Stimulated activated CD4-positive, alpha-beta T cell treated with anti-CD3 and anti-CD28 coated beads, Interleukin-1b, Interleukin-23, amount 100 ng/mL, for 1 hour (primary cell): ENCODE measurements at regions not wholly inside any gene's neighbourhood (a gene's known extent, or its start where the extent isn't known, plus 50 kb on each side); places are given as distances from the start of the nearest gene placed in this dataset.

Source experiments
- DNase-seq, 2 donors: peaks; one replicate each; pipeline ENCODE4 v3.0.0-alpha.2; 2020; ENCODE audit warnings: low read depth in 2 of 2

DNA sequence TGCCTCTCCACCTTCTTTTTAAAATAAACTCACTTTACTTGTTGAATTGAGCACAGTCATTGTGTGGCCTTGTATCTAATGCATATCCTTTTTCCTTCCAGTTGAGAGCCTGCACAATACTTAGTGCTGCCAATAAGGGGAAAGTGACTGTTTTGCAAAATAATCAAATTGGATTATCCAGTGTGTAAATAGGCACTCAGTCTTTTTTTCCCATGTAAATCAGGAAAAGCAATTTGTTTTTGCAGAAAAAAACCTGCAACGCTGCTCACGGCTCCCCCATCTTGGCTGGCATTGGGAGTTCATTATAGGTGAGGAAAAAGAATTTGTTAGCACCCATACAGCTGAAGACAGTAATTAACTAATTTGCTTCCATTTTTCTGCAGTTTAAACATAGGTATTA lies 299.9 kb downstream of the CSNK1G3 start:
- no peak for DNase-seq

DNA sequence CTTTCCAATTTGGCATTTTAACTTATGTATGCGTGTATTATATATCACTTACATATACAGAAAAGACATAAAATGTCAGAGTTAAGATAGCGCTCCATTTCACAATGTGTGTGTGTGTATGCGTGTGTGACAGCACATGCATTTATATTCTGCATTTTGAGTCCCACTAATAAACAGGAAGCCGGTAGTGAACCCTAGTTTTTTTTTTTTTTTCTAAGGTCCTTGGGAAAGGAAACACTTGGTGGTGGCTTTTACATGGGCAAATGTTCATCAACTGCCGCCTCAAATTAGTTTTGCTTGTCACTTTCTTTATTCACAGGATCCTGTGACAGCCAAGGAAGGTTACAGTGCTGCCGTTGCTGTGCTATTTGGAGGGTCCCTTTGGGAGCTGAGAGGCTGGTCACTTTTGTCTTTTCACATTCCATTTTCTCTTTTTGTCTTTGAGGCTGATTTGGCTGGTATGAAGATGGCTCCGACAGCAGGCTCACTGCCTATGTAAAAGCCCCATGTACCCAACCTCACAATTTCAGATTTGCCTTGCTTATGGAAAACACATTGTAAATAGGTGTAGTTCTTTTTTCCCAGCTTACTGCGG lies 298.9 kb downstream of the CSNK1G3 start:
- no peak for DNase-seq

DNA sequence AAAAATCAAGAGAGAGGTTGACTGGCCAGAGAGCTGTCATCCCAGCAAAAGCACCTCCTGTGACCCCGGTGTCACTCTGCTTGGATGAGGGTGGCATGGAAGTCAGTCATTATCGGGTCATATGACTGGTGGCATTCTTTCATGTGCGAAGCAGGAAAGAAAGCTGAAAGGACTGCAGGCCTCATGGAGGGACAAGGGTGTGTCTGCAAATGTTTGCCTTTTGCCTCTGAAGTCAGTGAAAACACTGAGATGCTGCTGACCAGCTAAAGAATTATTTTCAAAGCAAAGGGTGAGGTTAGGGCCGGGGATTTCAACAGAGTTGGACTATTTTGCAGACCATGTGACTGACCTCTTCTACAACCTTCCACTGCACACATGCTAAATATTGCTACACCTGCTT lies 298.3 kb downstream of the CSNK1G3 start:
- DNase-seq: no peak

DNA sequence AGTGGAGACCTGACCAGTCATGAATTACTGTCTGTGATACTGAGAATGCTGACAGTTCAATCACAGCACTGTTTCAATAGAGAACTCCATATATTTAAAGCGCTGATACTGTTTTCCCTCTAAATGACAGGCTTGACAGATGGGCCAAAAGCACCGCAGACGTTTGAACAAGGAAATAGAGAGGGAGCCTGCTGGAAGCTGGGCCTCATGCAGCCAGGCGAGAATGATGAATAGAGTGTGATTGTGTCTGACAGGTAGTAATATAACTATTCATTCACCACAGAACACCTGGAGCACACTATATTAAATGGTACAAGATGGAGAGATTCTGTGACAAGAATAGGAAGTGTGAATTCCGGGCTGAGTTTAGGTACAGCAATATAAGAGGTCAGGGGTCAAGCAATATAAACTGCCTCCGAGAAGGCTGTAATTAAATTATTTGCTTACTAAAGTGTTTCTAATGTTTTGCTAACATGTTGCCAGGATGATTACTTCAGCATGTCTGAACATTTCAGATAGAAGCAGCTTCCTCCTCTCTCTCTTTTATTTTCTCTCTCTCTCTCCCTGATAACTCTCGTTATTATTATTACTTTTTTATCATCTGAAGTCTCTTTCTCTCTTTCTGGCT lies 297.7 kb downstream of the CSNK1G3 start:
- no peak for DNase-seq

DNA sequence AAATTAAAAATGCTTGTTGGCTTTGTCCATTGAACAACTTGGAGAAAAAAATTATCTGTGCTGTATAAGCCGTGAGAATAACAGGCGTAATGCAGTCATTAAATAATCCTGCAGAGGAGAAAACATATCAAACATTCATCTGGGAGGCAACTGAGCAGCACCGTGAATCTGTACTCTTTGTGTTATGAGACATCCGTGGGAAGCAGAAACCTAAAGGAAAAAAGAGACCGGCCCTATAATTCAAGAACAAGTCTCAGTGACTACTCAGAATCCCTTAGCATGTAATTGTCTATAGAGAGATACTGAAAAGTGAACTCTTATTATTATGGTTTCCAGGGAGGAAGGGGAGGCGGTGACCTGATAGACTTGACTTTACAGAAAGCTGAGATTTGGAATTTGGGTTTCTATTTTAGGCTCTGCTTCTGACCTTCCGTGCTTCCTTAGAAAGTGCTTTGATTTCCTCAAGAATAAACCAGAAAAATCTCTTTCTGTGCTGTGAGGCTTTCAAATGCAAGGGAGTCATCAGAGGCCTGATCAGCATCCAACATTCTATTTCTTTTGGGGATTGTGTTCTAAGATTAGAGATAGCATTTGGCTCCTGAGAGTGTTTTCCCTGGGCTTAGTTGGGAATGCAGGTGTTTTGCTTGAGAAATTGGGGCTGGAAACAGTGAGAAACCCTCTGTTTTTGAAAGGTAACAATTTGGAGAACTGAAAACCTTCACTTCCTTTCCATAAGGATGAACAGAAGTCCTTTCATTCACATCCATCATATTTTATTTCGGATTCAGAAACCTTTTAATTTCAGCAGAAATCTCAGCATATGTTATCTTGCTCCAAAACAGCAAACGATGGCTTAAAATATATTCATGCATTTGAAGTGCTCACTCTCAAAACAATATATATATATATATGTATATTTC lies 296.7 kb downstream of the CSNK1G3 start:
- DNase-seq: no peak

DNA sequence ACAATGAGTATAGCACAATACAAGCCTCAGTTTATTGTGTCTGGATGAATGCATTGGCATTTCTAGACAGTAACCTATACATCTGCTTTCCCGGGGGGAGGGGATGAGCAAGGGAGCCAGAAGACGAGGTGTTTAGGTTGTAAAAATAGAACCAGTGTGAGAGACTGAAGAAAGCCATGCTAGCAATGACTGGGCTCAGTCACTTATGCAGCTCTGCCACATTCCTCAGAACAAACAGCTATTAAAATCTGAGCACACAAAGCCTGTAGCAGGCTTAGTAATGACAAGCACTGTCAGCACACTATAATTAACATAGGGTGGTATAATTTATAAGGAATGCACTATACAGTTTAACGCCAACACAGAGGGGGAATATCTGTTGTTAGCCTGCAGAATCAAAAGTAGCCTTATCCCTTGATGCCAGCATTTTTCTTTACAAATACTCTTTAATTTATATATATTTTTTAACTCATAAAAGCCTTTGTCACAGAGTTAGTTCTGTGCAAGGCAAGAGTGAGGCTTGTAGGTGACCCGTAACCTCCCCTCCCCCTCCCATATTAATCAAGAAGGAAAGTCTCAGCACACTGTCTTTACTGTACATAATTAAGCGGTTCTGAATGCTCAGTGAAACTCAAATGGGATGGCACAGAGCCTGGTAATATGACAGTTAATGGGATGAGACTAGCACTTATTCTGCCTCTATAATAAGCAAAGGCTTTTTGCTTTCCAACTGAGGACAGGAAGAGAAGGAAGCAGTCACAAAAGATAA lies 295.4 kb downstream of the CSNK1G3 start:
- no peak for DNase-seq

DNA sequence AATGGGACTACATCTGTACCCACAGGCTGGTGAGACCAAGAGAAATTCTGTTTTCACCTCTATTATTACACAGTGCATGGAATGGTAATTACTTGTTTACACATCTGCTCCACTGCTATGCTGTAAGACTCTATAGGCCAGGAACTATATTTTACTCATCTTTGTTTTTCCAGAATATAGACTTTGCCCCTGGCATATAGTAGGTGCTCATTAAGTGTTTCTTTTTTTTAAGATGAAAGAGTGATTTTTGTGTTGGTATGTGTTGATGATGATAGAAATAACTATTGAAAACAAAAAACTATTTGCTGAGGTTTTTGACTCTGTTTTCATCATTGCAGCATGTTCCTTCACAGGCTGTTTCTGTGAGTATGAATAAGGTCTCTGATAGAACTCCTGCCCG lies 294.7 kb downstream of the CSNK1G3 start:
- no peak for DNase-seq

DNA sequence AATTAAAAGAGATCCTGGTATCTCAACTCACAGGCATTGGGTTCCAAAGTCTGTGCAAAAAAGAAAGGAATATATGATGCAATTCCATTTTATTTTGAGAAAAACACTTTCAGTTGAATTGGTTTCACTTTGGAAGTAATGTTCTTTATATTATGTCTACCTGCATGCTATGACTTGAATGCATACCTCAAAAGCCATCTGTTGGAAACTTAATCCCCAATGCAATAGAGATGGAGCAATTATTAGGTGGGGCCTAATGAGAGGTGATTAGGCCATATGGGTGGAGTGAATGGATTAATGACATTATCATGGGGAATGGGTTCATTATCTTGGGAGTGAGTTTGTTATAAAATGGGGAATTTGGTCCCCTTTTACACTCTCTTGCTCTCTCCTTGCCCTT lies 293.3 kb downstream of the CSNK1G3 start:
- no peak for DNase-seq

DNA sequence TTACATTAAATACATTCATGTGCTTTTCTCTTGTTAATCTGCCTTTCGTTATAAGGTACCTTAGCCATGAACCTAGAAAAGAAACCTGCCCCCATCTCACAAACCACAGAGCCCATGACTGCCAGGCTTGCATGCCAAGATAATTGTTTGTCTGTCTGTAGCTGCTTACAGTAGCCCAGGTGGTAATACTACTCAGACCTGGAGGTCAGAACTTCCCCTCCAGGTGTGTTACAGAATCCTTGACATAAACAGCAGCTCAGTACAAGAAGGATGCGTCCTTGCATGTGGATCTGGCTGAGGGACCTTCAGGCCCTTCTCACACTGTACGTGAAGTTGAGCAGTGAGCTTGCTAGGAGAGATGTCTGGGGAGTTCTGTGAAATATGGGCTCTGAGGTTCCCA lies 291.4 kb downstream of the CSNK1G3 start:
- no peak for DNase-seq

DNA sequence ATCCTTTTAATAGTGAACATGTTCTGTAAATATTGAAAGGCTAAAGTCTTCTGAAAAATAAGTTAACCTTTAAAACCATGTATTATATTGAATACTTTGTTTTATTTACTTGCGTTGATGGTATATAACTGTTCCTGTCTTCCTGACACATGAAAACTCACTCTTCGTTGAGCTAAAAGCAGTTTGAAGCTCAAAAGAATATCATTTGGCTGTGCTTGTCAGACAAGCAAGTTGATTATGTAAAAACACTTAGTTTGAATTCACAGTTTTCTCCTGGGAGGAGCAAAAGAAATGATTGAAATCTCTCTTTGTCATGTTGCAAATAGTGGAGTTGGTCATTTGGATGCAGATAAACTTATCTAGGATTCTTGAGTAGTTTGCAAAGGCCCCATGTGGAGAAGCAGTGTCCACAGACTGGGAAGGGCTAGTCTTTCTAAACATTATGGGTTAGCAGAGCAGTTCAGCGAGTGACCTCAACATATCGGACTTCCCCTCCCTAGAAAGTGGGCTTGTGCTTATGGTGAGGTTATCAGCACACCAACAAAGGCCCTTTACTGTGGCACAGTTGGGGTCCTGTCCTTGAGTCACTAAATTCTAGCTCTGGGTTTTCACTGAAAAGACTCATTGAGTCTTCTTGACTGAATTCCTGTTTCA lies 290.4 kb downstream of the CSNK1G3 start:
- DNase-seq: no peak

DNA sequence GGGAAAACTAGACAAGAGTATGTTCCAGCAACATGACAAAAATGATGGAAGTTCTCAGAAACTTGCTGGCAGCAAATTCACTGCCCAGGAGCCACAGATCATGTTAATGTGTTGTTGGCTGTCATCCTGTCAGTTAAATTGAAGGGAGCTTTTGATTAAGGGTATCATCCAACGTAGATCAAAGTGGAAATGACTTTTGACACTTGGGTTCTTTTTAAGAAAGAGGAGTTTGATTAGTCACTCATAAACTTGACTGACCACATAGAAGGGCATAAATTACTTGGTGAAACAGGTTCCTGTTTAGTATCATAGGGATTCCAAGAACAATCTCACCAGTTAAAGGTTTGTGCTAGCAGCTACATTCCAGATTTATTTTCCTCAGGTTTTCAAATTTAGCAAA lies 288.7 kb downstream of the CSNK1G3 start:
- DNase-seq: no peak

DNA sequence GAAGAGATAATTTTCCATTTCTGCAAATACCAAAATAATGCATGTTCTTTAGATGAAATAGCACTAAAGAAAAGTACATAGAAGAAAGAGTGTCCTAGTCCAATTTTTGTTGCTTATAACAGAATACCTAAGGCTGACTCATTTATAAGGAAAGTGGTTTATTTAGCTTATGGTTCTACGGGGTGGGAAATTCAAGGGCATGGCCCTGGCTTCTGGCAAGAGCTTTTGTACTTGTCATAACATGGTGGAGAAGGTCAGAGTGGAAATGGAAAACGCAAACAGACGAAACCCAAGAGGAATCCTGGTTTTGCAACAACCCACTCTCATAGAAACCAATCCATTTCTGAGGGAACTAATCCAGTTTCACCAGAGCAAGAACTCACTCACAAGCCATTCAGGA lies 283.7 kb downstream of the CSNK1G3 start:
- DNase-seq: no peak

DNA sequence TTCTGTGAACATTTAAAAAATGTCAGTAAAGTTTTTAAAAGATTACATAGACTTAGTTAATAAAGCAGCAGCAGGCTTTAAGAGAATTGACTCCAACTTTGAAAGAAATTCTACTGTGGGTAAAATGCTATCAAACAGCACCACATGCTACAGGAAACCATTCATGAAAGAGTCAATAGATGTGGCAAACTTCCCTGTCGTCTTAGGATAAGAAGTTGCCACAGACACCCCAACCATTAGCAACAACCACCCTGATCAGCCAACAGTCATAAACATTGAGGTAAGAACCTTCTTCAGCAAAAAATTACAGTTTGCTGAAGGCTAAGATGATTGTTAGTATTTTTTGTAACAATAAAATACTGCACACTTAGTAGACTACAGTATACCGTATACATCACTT lies 278.2 kb downstream of the CSNK1G3 start:
- DNase-seq: no peak

DNA sequence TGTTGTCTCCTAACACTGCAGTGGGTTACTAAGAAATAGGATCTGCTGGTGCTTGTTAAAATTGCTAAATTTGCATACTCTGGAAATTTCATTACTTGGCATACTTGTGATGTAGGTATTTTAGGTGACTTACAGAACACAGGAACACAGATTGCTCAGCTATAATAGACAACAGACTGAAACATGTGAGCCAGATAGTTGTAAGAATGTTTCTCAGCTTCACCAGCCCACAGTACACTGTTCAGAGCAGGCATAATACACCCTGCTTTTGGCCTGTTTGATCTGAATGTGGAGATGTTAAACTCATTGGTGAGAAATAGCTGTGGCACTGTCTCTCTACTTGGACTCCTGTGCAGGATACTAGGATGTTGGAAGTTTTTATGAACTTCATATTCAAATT lies 275.7 kb downstream of the CSNK1G3 start:
- DNase-seq: no peak

DNA sequence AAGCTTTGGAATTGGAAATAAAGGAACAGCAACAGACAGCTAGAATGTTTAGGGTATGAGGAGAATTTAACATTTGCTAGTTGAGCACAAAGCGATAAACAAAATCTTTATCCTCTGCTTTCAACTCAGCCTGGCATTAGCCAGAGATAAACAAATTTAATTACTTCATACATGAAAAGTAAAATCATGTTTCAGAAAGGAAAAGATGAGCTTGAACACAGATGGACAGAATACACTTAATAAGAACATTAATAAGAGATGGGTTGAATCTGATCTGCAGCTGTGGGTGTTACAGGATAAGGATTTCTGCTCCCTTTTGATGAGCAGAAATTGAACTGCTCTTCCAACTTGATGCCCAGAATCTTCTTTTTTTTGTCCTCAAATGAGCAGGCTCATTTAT lies 275.2 kb downstream of the CSNK1G3 start:
- no peak for DNase-seq

DNA sequence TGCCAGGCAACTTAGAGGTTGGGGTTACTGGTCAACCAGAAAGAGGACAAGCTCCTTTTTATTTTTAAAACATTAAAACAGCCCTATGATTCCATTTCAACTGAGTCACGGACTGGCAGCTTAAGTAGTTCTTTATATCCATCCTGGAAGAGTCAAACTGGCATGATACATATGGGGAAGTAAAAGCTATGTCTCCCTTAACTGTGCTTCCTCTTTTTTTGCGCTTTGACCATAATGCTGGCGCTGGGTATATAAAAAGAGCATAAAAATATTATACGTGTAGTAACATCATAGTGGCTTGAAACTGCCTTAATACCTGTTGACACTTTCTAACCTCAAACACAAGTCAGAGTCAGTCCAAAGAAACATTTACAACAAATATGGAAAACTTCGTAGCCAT lies 274.4 kb downstream of the CSNK1G3 start:
- DNase-seq: no peak

DNA sequence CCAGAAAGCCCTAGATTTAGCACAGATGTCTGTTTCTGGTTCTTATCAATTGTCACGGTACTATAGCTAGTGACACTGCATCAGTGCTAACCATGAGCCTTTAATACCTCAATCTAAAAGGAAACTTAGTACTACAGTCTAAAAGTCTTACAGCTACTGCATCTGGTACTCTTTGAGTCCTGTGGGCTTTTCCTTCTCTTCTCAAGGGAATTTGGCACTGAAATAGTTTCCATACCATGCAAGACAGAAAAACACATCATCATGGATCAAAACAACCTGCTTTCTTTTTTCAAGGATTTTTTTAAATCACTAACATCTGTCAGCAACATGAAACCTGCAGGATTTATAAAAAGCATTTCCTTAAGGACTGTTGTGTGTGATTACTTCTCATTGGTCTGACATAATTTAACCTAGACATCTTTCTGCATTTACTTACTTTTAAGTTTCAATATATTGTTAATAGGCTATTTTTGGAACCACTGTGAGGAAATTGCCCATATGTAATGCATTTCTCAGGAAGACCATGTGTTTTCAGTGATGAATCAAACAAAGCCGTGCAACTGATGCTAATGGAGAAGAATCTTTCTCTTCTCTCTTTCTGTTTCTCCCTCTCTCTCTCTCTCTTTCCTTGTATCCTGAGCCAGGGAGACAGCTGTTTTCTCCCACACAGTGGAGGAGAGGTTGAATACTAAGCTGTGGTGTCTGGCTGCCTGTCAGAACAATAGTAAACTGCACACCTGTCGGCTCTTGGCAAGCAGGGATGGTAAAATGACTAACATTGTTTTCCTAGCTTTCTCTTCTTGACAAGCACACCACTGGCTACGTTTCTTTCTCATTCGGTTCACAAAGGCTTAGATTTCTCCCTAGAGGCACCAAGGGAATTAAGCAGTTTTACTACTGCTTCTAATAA lies 273.4 kb downstream of the CSNK1G3 start:
- no peak for DNase-seq

DNA sequence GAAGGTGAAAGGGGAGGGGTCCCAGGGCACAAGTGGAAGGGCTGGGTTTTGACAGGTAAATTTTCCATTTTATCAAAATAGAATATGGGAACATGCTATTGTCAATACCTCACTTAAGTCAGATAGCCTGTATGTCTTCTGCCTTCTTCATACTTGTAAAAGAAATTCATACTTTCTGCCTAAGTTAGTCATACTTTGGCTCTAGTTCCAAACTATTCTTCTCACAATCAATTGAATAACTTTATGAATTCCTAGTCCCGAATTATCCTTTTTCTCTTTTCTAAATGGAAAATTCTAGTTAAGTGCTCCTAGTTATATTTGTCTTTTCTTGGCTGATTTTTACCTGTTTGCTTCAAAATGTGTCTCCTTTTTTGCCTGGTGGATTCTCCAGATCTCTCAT lies 271.4 kb downstream of the CSNK1G3 start:
- no peak for DNase-seq

DNA sequence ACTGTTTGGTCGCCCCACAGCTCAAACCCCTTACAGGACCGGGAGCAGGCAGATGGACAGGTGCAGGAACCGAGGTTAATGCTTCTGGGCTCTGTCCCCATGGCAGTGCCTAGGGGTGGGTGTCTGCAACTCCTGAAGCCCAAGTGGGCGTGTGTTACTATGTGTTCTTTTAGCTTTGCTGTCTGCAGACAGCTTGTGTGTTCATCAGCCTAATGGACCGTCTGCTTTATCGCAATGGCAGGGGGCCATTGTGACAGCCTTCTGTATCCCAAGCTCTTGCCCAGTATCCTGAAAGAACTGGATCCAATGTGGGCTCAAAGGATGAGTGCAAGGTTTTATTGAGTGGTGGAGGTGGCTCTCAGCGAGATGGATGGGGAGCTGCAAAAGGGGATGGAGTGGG lies 266.7 kb downstream of the CSNK1G3 start:
- no peak for DNase-seq

DNA sequence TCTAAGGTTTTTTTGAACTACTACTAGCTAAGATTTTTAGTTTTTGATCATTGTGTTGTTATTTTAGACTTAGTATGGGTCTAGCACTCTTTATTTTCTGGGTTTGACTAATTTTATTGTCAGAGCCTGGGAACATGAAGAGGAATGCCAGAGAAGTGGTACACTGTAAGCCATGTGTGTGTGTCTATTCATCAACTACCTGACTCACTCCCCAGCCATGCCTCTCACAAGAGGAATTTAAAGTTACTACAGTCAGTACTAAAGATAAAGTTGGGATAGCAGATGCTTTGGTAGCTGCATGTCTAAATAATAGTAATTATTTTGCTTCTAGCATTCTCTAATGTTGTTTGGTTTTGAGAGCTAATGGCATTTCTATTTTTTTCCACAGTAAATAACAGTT lies 264.8 kb downstream of the CSNK1G3 start:
- no peak for DNase-seq

DNA sequence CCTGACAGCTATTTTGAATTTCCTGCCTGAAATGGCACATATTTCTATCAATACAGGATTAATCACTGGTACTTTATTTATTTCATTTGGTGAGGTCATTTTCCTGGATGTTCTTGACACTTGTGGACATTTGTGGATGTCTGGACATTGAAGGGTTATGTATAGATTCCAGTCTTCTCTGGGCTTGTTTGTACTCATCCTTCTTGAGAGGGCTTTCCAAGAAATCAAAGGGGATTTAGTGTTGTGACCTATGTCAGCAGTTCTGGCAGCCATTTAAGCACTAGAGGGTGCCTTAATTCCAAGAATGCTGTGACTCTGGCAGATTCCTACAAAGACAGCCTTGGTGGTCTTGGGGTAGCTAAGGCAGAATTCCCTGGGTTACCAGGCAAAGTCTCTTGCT lies 259.7 kb downstream of the CSNK1G3 start:
- DNase-seq: no peak
